ENCODE measurements at regions not wholly inside any gene's neighbourhood (a gene's known extent, or its start where the extent isn't known, plus 50 kb on each side); places are given as distances from the start of the nearest gene placed in this dataset.

GRCh38 chr1:157219600-157219999 is 81.4 kb upstream of the ETV3 start:
- Histone ChIP-seq H3K27ac (ENCODE audit: low read depth, low read length, poor library complexity, severe bottlenecking) (no peak overlapping the region), H3K4me3 (ENCODE audit: low read depth, low read length, poor library complexity, severe bottlenecking) (no peak overlapping the region), H3K9me3 (ENCODE audit: low read depth, low read length, poor library complexity, severe bottlenecking) (no peaks in the 10 kb centered on the region), H3K36me3 (ENCODE audit: insufficient read depth, low read length, poor library complexity, severe bottlenecking) (no peaks in the 10 kb centered on the region), H3K4me1 (ENCODE audit: insufficient read depth, low read length, poor library complexity, severe bottlenecking) (no peaks in the 10 kb centered on the region), H3K27me3 (replicated peaks; ENCODE audit: insufficient read depth, low read depth, low read length, poor library complexity) (peaks cover 93% of the 10 kb centered on the region)
- intact Hi-C loops (cut with micrococcal nuclease; ENCODE audit: unreplicated experiment) = no loop called here
- POLR2A ChIA-PET (ENCODE audit: low non-redundant PET) = no interaction called here
- TF ChIP-seq EZH2 (IDR thresholded peaks at IDR 0.05; ENCODE audit: borderline replicate concordance, low read depth, low read length, poor library complexity, severe bottlenecking) (no peak), CTCF (conservative IDR thresholded peaks at IDR 0.05; ENCODE audit: low read depth, low read length) (no peak)
- no peak for DNase-seq (ENCODE audit: low spot score)
- BruUV-seq (replicated peaks) = no TSS peak
- CTCF ChIA-PET = no interaction called here

- CTCF ChIA-PET = no interaction called here
- H3K4me1 ChIP-seq (ENCODE audit: insufficient read depth, low read length, poor library complexity, severe bottlenecking) = no peaks in the 10 kb centered on the region
- intact Hi-C loops (cut with micrococcal nuclease; ENCODE audit: unreplicated experiment) = no loop called here
- peaks cover 94% of the 10 kb centered on the region for H3K27me3 ChIP-seq (replicated peaks; ENCODE audit: insufficient read depth, low read depth, low read length, poor library complexity)
- POLR2A ChIA-PET (ENCODE audit: low non-redundant PET) = no interaction called here
- H3K27ac ChIP-seq (ENCODE audit: low read depth, low read length, poor library complexity, severe bottlenecking) = no peak overlapping the region
- BruUV-seq (replicated peaks) = no TSS peak
- H3K9me3 ChIP-seq (ENCODE audit: low read depth, low read length, poor library complexity, severe bottlenecking) = no peaks in the 10 kb centered on the region
- DNase-seq (ENCODE audit: low spot score) = no peak
- no peak overlapping the region for H3K4me3 ChIP-seq (ENCODE audit: low read depth, low read length, poor library complexity, severe bottlenecking)
- TF ChIP-seq EZH2 (IDR thresholded peaks at IDR 0.05; ENCODE audit: borderline replicate concordance, low read depth, low read length, poor library complexity, severe bottlenecking) (no peak), CTCF (conservative IDR thresholded peaks at IDR 0.05; ENCODE audit: low read depth, low read length) (no peak)
- no peaks in the 10 kb centered on the region for H3K36me3 ChIP-seq (ENCODE audit: insufficient read depth, low read length, poor library complexity, severe bottlenecking)
Measured at GRCh38 chr1:157219182-157219581, 81.0 kb upstream of the ETV3 start.

GRCh38 chr1:157218671-157219070 is 80.5 kb upstream of the ETV3 start:
- TF ChIP-seq EZH2 (IDR thresholded peaks at IDR 0.05; ENCODE audit: borderline replicate concordance, low read depth, low read length, poor library complexity, severe bottlenecking) (no peak), CTCF (conservative IDR thresholded peaks at IDR 0.05; ENCODE audit: low read depth, low read length) (no peak)
- CTCF ChIA-PET = no interaction called here
- DNase-seq (ENCODE audit: low spot score) = no peak

More at GRCh38 chr1:157218671-157219070, 80.5 kb upstream of the ETV3 start:
- no peak overlapping the region for H3K27ac ChIP-seq (ENCODE audit: low read depth, low read length, poor library complexity, severe bottlenecking)
- POLR2A ChIA-PET (ENCODE audit: low non-redundant PET) = no interaction called here
- no peak overlapping the region for H3K4me3 ChIP-seq (ENCODE audit: low read depth, low read length, poor library complexity, severe bottlenecking)
- no peaks in the 10 kb centered on the region for H3K4me1 ChIP-seq (ENCODE audit: insufficient read depth, low read length, poor library complexity, severe bottlenecking)
- intact Hi-C loops (cut with micrococcal nuclease; ENCODE audit: unreplicated experiment) = no loop called here
- peaks cover 91% of the 10 kb centered on the region for H3K27me3 ChIP-seq (replicated peaks; ENCODE audit: insufficient read depth, low read depth, low read length, poor library complexity)
- H3K9me3 ChIP-seq (ENCODE audit: low read depth, low read length, poor library complexity, severe bottlenecking) = no peaks in the 10 kb centered on the region
- no peaks in the 10 kb centered on the region for H3K36me3 ChIP-seq (ENCODE audit: insufficient read depth, low read length, poor library complexity, severe bottlenecking)
- no TSS peak for BruUV-seq (replicated peaks)
